Endodermal cell (in vitro differentiated cells): ENCODE measurements at regions not wholly inside any gene's neighbourhood (a gene's known extent, or its start where the extent isn't known, plus 50 kb on each side); places are given as distances from the start of the nearest gene placed in this dataset.

Experiments
- DNase-seq: peaks from one replicate; pipeline ENCODE4 v3.0.0-alpha.2; 2017
- H3K27ac ChIP-seq: 2 replicates; pipeline ENCODE4 v1.5.1; 2013; ENCODE audit warnings: mild to moderate bottlenecking, low read depth, low read length, moderate library complexity
- H3K27me3 ChIP-seq: 2 replicates; pipeline ENCODE4 v1.6.1; 2013; ENCODE audit warnings: mild to moderate bottlenecking, low read length, moderate library complexity; ENCODE audit not compliant: insufficient read depth, control insufficient read depth, poor library complexity, severe bottlenecking
- H3K36me3 ChIP-seq: 2 replicates; pipeline ENCODE4 v1.7.0; 2013; ENCODE audit warnings: mild to moderate bottlenecking, low read length, moderate library complexity; ENCODE audit not compliant: control insufficient read depth, insufficient read depth
- H3K4me1 ChIP-seq: one replicate; pipeline ENCODE4 v1.7.0; 2013; ENCODE audit warnings: low read length; ENCODE audit not compliant: control insufficient read depth, insufficient read depth
- H3K4me3 ChIP-seq: 2 replicates; pipeline ENCODE4 v1.5.1; 2013; ENCODE audit warnings: mild to moderate bottlenecking, low read length, moderate library complexity
- H3K9ac ChIP-seq: 2 replicates; pipeline ENCODE4 v1.6.1; 2013; ENCODE audit warnings: mild to moderate bottlenecking, low read length, moderate library complexity; ENCODE audit not compliant: poor library complexity, severe bottlenecking; ENCODE audit errors: extremely low read depth
- H3K9me3 ChIP-seq: 2 replicates; pipeline ENCODE4 v1.6.1; 2013; ENCODE audit warnings: mild to moderate bottlenecking, low read length, moderate library complexity; ENCODE audit not compliant: control insufficient read depth
- H3K27ac Mint-ChIP-seq: 2 replicates; pipeline ENCODE4 v1.8.0; 2020; ENCODE audit warnings: mixed read lengths
- H3K27me3 Mint-ChIP-seq: 2 replicates; pipeline ENCODE4 v1.8.0; 2021; ENCODE audit warnings: mild to moderate bottlenecking, mixed read lengths; ENCODE audit not compliant: insufficient read depth
- H3K36me3 Mint-ChIP-seq: 2 replicates; pipeline ENCODE4 v1.8.0; 2020; ENCODE audit warnings: low read depth, mixed read lengths
- H3K4me1 Mint-ChIP-seq: 2 replicates; pipeline ENCODE4 v1.8.0; 2020; ENCODE audit warnings: mixed read lengths
- H3K4me3 Mint-ChIP-seq: 2 replicates; pipeline ENCODE4 v1.8.0; 2020; ENCODE audit warnings: mild to moderate bottlenecking, moderate library complexity, mixed read lengths
- H3K9me3 Mint-ChIP-seq: 2 replicates; pipeline ENCODE4 v1.8.0; 2020; ENCODE audit warnings: mild to moderate bottlenecking, mixed read lengths
- WGBS, 2 experiments: methylation state at CpG; one replicate each; pipeline versions ENCODE4 v1.1.5 to v1.1.7; 2013; ENCODE audit warnings: missing lambda C conversion rate in 2 of 2, mixed read lengths in 1 of 2; ENCODE audit not compliant: insufficient coverage in 1 of 2, insufficient read length in 1 of 2; 5-methylcytosine and 5-hydroxymethylcytosine counted together
- TF ChIP-seq, protein P1 (sequence below): fragments of 200-600 bp; sonication (generic); conservative IDR thresholded peaks from 2 replicates; pipeline ENCODE4 v1.5.0; 2021; ENCODE audit warnings: antibody characterized with exemption, mild to moderate bottlenecking

DNA sequence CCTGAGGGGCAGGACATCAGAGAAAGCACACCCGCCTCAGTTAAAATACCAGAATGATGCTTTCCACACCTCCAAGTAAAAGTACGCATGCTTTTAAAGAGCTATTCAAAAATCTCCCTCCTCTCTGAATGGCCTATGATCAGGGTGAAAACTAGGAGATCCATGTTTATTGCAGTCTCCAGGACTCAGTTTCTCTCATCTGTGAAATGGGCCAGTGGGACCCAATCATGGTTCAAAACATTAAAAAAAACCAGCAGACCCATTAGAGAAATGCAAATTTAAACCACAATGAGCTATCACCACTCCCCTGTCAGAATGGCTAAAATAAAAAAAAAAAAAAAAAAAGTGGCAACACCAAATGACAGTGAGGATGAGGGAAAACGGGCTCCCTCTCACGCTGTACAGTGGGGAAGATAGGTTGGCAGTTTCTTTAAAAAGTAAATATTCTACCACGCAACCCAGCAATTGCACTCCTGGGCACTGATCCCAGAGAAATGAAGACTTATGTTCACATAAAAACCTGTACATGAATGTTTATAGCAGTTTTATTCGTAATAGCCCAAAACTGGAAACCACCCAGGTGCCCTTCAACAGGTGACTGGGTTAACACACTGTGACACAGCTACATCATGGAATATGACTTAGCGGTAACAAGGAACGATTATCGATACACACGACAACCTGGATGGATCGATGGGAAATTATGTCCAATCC, 242.7 kb downstream of the MN1 start:
- Histone ChIP-seq H3K9ac (no peak overlapping the region), H3K36me3 (no peaks in the 10 kb centered on the region), H3K27me3 (no peaks in the 10 kb centered on the region), H3K9me3 (no peaks in the 10 kb centered on the region), H3K4me1 (peaks cover 5% of the 10 kb centered on the region), H3K27ac (no peak overlapping the region), H3K4me3 (no peak overlapping the region)
- no peak for DNase-seq
- H3K4me3 Mint-ChIP-seq: no peak overlapping the region
- TF ChIP-seq, protein P1, sequence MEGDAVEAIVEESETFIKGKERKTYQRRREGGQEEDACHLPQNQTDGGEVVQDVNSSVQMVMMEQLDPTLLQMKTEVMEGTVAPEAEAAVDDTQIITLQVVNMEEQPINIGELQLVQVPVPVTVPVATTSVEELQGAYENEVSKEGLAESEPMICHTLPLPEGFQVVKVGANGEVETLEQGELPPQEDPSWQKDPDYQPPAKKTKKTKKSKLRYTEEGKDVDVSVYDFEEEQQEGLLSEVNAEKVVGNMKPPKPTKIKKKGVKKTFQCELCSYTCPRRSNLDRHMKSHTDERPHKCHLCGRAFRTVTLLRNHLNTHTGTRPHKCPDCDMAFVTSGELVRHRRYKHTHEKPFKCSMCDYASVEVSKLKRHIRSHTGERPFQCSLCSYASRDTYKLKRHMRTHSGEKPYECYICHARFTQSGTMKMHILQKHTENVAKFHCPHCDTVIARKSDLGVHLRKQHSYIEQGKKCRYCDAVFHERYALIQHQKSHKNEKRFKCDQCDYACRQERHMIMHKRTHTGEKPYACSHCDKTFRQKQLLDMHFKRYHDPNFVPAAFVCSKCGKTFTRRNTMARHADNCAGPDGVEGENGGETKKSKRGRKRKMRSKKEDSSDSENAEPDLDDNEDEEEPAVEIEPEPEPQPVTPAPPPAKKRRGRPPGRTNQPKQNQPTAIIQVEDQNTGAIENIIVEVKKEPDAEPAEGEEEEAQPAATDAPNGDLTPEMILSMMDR: no peak
- H3K27ac Mint-ChIP-seq: no peak overlapping the region
- WGBS, 2 experiments: 96 to 100% methylated on average over 7 to 11 of the region's 11 CpGs
- peaks cover 17% of the 10 kb centered on the region for H3K27me3 Mint-ChIP-seq
- no peaks in the 10 kb centered on the region for H3K36me3 Mint-ChIP-seq
- peaks cover 34% of the 10 kb centered on the region for H3K4me1 Mint-ChIP-seq
- no peaks in the 10 kb centered on the region for H3K9me3 Mint-ChIP-seq

DNA sequence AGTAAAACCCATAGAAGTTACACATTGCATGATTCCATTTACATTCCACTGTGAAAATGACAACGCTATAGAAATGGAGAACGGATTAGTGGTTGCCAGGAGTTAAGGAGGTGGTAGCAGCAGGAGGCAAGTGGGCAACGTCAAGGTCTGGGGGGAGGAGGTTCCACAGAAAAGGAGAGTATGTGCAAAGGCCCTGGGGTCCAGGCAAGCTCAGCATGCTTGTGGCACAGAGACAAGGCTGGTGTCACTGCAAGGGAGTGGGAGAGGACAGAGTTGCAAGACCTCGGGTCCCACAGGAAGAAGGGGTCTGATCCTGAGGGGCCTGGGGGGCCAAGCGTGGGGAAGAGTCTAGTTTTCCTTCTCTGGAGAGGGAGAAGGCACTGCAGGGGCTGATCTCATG, 240.8 kb downstream of the MN1 start:
- no peak overlapping the region for H3K27ac ChIP-seq
- peaks cover 5% of the 10 kb centered on the region for H3K9me3 ChIP-seq
- Mint-ChIP-seq H3K36me3 (no peaks in the 10 kb centered on the region), H3K4me3 (no peak overlapping the region), H3K27me3 (peaks cover 22% of the 10 kb centered on the region), H3K4me1 (peaks cover 25% of the 10 kb centered on the region), H3K9me3 (no peaks in the 10 kb centered on the region), H3K27ac (no peak overlapping the region)
- H3K4me3 ChIP-seq: no peak overlapping the region
- H3K27me3 ChIP-seq: no peaks in the 10 kb centered on the region
- 88 to 91% methylated on average over 4 to 5 of the region's 5 CpGs for WGBS, 2 experiments
- H3K36me3 ChIP-seq: no peaks in the 10 kb centered on the region
- no peak overlapping the region for H3K9ac ChIP-seq
- no peak for DNase-seq
- TF ChIP-seq, protein P1: no peak
- H3K4me1 ChIP-seq: no peaks in the 10 kb centered on the region

- H3K27ac Mint-ChIP-seq: no peak overlapping the region
These were observed 240.2 kb downstream of the MN1 start for GRCh38 chr22:27561286-27561904.

More at GRCh38 chr22:27561286-27561904, 240.2 kb downstream of the MN1 start:
- no peak for DNase-seq
- Histone ChIP-seq H3K27me3 (no peaks in the 10 kb centered on the region), H3K9ac (no peak overlapping the region), H3K27ac (no peak overlapping the region), H3K36me3 (no peaks in the 10 kb centered on the region), H3K9me3 (peaks cover 5% of the 10 kb centered on the region), H3K4me1 (no peaks in the 10 kb centered on the region), H3K4me3 (no peak overlapping the region)
- Mint-ChIP-seq H3K36me3 (no peaks in the 10 kb centered on the region), H3K4me1 (peaks cover 19% of the 10 kb centered on the region), H3K4me3 (no peak overlapping the region), H3K27me3 (peaks cover 29% of the 10 kb centered on the region), H3K9me3 (no peaks in the 10 kb centered on the region)
- 79 to 85% methylated on average over 5 to 9 of the region's 9 CpGs for WGBS, 2 experiments
- TF ChIP-seq, protein P1: no peak
